ENCODE measurements at regions not wholly inside any gene's neighbourhood (a gene's known extent, or its start where the extent isn't known, plus 50 kb on each side); places are given as distances from the start of the nearest gene placed in this dataset.
"Not testable (repeated sequence)": the region's sequence is repeated elsewhere in the genome, so short reads cannot be mapped to it uniquely, and the experiment has no call there.

GRCh38 chr9:78438780-78439179 lies 141.9 kb downstream of the PSAT1 start:
- Mint-ChIP-seq H3K27ac (no peak overlapping the region), H3K4me3 (no peak overlapping the region), H3K4me1 (peaks cover 6% of the 10 kb centered on the region), H3K27me3 (peaks cover 29% of the 10 kb centered on the region), H3K9me3 (ENCODE audit: low read depth) (no peaks in the 10 kb centered on the region), H3K36me3 (ENCODE audit: low read depth) (no peaks in the 10 kb centered on the region)
- intact Hi-C loops (cut with DNase I, micrococcal nuclease) = loop anchor here in 1 of 2 experiments (2.0 to 10.0 kb wide), 3 partner anchors 164 to 1739 kb away; no protein-coding TSS in a partner anchor
- POLR2A ChIA-PET = no interaction called here
- CTCF ChIA-PET = interaction anchor here (0.8 to 2.6 kb wide), 8 partner anchors 10 to 191 kb away, joined by 3 to 10 read pairs (median 4); no protein-coding TSS in a partner anchor
- ATAC-seq (no peak), DNase-seq (no peak)

DNA sequence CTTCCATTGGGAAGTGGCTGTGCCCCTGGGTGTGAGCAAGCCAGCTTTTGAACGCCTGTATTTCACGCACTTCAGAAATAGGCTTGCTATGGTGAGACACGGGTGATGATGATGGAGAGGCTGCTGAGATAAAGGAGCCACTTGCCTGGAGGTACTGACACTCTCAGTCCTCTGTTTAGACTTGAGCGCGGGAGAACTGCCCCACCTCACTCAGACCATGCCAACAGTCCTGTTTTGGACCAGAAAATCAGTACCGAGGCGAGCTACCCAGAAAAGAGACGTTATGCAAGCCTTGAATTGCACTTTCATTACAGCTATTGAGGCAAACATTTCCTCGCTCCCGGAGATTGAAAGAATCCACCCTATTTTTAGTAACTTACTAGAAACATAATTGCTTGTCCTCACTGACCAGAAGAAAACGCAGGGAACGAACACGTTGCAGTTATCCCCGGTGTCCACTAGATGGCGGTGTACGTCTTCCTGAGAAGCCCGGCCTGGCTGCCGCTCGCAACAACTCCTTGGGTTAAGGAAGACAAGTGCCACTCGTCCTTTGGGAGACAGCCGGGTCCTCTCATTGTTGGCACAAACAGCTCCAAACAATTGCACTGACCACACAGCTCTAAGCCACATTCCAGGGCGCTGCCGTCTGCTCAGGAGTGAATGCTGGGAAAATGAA lies 142.4 kb downstream of the PSAT1 start:
- Mint-ChIP-seq H3K27me3 (peaks cover 29% of the 10 kb centered on the region), H3K36me3 (ENCODE audit: low read depth) (no peaks in the 10 kb centered on the region), H3K4me3 (no peak overlapping the region), H3K4me1 (peaks cover 6% of the 10 kb centered on the region), H3K27ac (no peak overlapping the region), H3K9me3 (ENCODE audit: low read depth) (no peaks in the 10 kb centered on the region)
- intact Hi-C loops (cut with DNase I, micrococcal nuclease) = loop anchor here in 1 of 2 experiments (2.0 to 10.0 kb wide), 3 partner anchors 163 to 1738 kb away; no protein-coding TSS in a partner anchor
- ChIA-PET CTCF (interaction anchor here (0.7 to 2.6 kb wide), 10 partner anchors 9 to 393 kb away, joined by 3 to 10 read pairs (median 4); no protein-coding TSS in a partner anchor), POLR2A (no interaction called here)
- DNase-seq (peak; percentile 79), ATAC-seq (peak; percentile 33)

DNA sequence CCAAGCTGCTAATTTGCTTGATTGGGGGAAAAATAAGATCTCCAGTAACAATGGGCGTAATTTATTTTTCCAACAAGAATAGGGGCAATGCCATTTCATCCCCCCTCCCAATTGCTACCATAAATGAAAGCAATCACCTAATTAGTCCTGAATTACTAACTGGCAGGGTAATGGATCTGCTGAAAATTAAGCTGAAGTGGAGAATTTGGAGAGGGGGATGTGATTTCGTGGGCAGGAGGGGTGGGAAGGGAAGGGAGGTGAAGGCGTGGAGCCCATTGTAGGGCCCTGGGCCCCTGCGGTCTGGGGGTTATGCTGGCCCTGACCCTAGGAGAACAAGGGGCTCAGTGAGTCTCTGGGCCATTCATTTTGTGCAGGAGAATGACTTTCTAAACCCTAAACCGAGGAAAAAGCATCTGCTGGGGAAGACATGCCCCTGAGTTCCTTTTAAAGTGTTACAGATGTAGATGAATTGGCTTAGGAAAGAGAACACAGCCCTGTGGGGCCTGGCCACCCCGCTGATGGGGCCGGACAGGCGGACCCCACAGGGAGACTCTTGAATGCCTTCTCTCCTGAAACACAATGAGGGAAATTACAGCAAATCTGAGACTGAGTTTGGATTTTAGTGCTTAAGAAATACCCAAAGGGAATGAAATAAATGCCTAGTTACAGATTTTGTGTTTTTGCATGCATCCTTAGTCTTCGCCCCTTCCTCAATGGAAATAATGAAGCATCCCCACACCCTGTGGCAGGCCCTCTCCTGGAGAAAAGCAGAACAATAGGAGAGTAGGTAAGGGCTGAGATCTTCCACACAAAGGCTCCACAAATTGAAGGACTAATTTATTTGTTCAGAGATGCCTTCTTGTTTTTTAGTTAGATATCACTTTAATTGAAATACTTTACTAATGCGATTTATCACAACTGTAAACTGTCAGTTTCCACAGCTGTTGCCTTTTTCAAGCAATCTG lies 143.2 kb downstream of the PSAT1 start:
- no peak for DNase-seq
- ChIA-PET POLR2A (no interaction called here), CTCF (interaction anchor here (0.7 to 2.6 kb wide), 10 partner anchors 8 to 392 kb away, joined by 3 to 10 read pairs (median 4); no protein-coding TSS in a partner anchor)
- H3K4me1 Mint-ChIP-seq = peaks cover 6% of the 10 kb centered on the region
- no peak for ATAC-seq
- H3K36me3 Mint-ChIP-seq (ENCODE audit: low read depth) = no peaks in the 10 kb centered on the region
- H3K27me3 Mint-ChIP-seq = peaks cover 24% of the 10 kb centered on the region
- H3K27ac Mint-ChIP-seq = no peak overlapping the region
- intact Hi-C loops (cut with DNase I, micrococcal nuclease) = loop anchor here in 1 of 2 experiments (2.0 to 10.0 kb wide), 3 partner anchors 163 to 1737 kb away; no protein-coding TSS in a partner anchor
- H3K4me3 Mint-ChIP-seq = no peak overlapping the region
- H3K9me3 Mint-ChIP-seq (ENCODE audit: low read depth) = no peaks in the 10 kb centered on the region

- ATAC-seq = no peak
- no peak for DNase-seq
- Mint-ChIP-seq H3K27ac (no peak overlapping the region), H3K27me3 (peaks cover 17% of the 10 kb centered on the region), H3K4me3 (no peak overlapping the region), H3K36me3 (ENCODE audit: low read depth) (no peaks in the 10 kb centered on the region), H3K9me3 (ENCODE audit: low read depth) (no peaks in the 10 kb centered on the region), H3K4me1 (peaks cover 6% of the 10 kb centered on the region)
- ChIA-PET POLR2A (no interaction called here), CTCF (interaction anchor here (0.7 to 1.8 kb wide), 2 partner anchors 11 to 414 kb away, joined by 3 to 4 read pairs; no protein-coding TSS in a partner anchor)
- intact Hi-C loops (cut with DNase I, micrococcal nuclease) = no loop called here
Measured at GRCh38 chr9:78441396-78441795, 144.5 kb downstream of the PSAT1 start.

DNA sequence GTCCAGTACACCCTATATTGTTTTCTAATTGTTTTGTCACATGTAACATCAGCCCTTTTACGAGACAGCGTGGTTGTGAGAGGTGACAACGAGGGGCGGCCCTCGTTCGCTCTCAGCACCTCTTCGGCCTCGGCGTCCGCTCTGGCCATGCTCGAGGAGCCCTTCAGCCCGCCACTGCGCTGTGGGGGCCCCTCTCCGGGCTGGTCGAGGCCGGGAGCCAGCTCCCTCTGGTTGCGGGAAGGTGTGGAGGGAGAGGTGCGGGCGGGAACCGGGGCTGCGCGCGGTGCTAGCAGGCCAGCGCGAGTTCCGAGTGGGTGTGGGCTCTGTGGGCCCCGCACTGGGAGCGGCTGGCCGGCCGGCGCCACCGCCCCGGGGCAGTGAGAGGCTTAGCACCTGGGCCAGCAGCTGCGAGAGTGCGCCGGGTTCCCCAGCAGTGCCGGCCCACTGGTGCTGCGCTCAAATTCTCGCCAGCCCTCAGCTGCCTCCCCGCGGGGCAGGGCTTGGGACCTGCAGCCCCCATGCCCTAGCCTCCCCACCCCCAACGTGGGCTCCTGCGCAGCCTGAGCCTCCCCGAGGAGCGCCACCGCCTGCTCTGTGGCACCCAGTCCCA lies 145.0 kb downstream of the PSAT1 start:
- H3K27ac Mint-ChIP-seq = no peak overlapping the region

GRCh38 chr9:78442577-78442976 lies 145.7 kb downstream of the PSAT1 start:
- intact Hi-C loops (cut with DNase I, micrococcal nuclease); H3K27ac Mint-ChIP-seq; H3K36me3 Mint-ChIP-seq (ENCODE audit: low read depth); H3K4me1 Mint-ChIP-seq; H3K4me3 Mint-ChIP-seq; POLR2A ChIA-PET; ATAC-seq; DNase-seq; H3K9me3 Mint-ChIP-seq (ENCODE audit: low read depth): not testable (repeated sequence)
- CTCF ChIA-PET = interaction anchor here (0.6 to 1.8 kb wide), 4 partner anchors 10 to 160 kb away, joined by 3 to 5 read pairs (median 4); no protein-coding TSS in a partner anchor
- H3K27me3 Mint-ChIP-seq = peaks cover 12% of the 10 kb centered on the region

More for the DNA sequence above, 145.0 kb downstream of the PSAT1 start:
- intact Hi-C loops (cut with DNase I, micrococcal nuclease) = no loop called here
- no peak for DNase-seq
- POLR2A ChIA-PET = no interaction called here
- no peak for ATAC-seq
- no peaks in the 10 kb centered on the region for H3K36me3 Mint-ChIP-seq (ENCODE audit: low read depth)
- H3K9me3 Mint-ChIP-seq (ENCODE audit: low read depth) = no peaks in the 10 kb centered on the region
- H3K4me1 Mint-ChIP-seq = peaks cover 6% of the 10 kb centered on the region
- CTCF ChIA-PET = interaction anchor here (0.7 to 1.8 kb wide), 4 partner anchors 9 to 161 kb away, joined by 3 to 4 read pairs (median 3); no protein-coding TSS in a partner anchor
- H3K27me3 Mint-ChIP-seq = peaks cover 16% of the 10 kb centered on the region
- H3K4me3 Mint-ChIP-seq = no peak overlapping the region

GRCh38 chr9:78443946-78444345 lies 147.0 kb downstream of the PSAT1 start:
- ChIA-PET CTCF (no interaction called here), POLR2A (no interaction called here)
- Mint-ChIP-seq H3K36me3 (ENCODE audit: low read depth) (no peaks in the 10 kb centered on the region), H3K9me3 (ENCODE audit: low read depth) (no peaks in the 10 kb centered on the region), H3K27me3 (peaks cover 9% of the 10 kb centered on the region), H3K27ac (no peak overlapping the region), H3K4me1 (peaks cover 6% of the 10 kb centered on the region), H3K4me3 (no peak overlapping the region)
- ATAC-seq (no peak), DNase-seq (no peak)
- intact Hi-C loops (cut with DNase I, micrococcal nuclease) = no loop called here

DNA sequence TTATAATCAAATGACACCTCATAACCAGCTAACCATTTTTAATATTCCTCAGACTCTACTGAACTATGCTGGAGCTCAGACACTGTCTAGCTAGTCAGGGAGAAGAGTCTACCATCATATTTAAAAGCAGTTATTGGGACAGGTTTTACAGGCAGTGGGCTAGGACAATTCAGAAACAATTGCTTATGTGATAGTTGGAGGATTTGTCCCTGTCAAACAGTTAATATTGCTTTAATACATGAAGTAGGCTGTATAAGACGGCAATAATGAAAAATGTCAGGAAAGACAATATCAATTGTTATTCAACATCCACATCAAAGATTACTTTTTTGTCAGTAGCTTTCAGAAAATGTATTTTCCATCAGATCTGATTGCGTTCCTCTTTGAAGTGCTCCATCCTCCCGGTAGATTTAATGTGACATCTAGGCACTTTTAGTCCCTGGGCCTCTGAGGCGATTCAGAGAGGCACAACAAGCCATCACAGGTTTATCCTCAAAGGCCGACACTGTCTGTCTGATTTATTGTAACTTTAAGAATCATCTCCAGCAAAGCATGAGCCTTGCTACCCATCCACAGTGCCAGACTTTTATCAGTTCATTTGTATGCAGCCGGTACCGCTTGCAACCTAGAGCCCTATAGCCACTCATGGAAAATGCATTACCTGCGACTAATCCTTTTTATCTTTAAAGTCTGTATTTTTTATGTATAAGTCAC lies 152.2 kb downstream of the PSAT1 start:
- no peak for ATAC-seq
- intact Hi-C loops (cut with DNase I, micrococcal nuclease) = no loop called here

GRCh38 chr9:78453450-78453849 lies 156.5 kb downstream of the PSAT1 start:
- no peak for DNase-seq
- ATAC-seq = no peak
- Mint-ChIP-seq H3K36me3 (ENCODE audit: low read depth) (no peaks in the 10 kb centered on the region), H3K27ac (no peak overlapping the region), H3K4me1 (no peaks in the 10 kb centered on the region), H3K9me3 (ENCODE audit: low read depth) (no peaks in the 10 kb centered on the region), H3K27me3 (peaks cover 1% of the 10 kb centered on the region), H3K4me3 (no peak overlapping the region)
- intact Hi-C loops (cut with DNase I, micrococcal nuclease) = no loop called here
- ChIA-PET CTCF (no interaction called here), POLR2A (no interaction called here)

More for the DNA sequence above, 152.2 kb downstream of the PSAT1 start:
- ChIA-PET POLR2A (no interaction called here), CTCF (interaction anchor here (0.7 to 1.4 kb wide), 2 partner anchors 10 to 152 kb away, joined by 3 to 10 read pairs; no protein-coding TSS in a partner anchor)
- Mint-ChIP-seq H3K27ac (no peak overlapping the region), H3K9me3 (ENCODE audit: low read depth) (no peaks in the 10 kb centered on the region), H3K36me3 (ENCODE audit: low read depth) (no peaks in the 10 kb centered on the region), H3K27me3 (peaks cover 2% of the 10 kb centered on the region), H3K4me1 (no peaks in the 10 kb centered on the region), H3K4me3 (no peak overlapping the region)
- DNase-seq = no peak

GRCh38 chr9:78462611-78463010 lies 165.7 kb downstream of the PSAT1 start:
- H3K27me3 Mint-ChIP-seq = peaks cover 1% of the 10 kb centered on the region
- no peak overlapping the region for H3K4me3 Mint-ChIP-seq
- H3K9me3 Mint-ChIP-seq (ENCODE audit: low read depth) = peaks cover 9% of the 10 kb centered on the region
- ATAC-seq = no peak
- ChIA-PET POLR2A (no interaction called here), CTCF (interaction anchor here (1.0 kb wide), 2 partner anchors 27 to 29 kb away, joined by 3 to 4 read pairs; no protein-coding TSS in a partner anchor)
- H3K4me1 Mint-ChIP-seq = no peaks in the 10 kb centered on the region
- no peak for DNase-seq
- no peaks in the 10 kb centered on the region for H3K36me3 Mint-ChIP-seq (ENCODE audit: low read depth)
- H3K27ac Mint-ChIP-seq = no peak overlapping the region
- intact Hi-C loops (cut with DNase I, micrococcal nuclease) = no loop called here
